PC-3 (cell line): ENCODE measurements at regions not wholly inside any gene's neighbourhood (a gene's known extent, or its start where the extent isn't known, plus 50 kb on each side); places are given as distances from the start of the nearest gene placed in this dataset.
"Not testable (repeated sequence)": the region's sequence is repeated elsewhere in the genome, so short reads cannot be mapped to it uniquely, and the experiment has no call there.

ENCODE experiments used
- CTCF ChIP-seq: fragments of 300-600 bp; sonication (generic); conservative IDR thresholded peaks from 2 replicates; pipeline ENCODE4 v1.5.1; 2017; ENCODE audit warnings: antibody characterized with exemption, low read depth, mild to moderate bottlenecking, low read length
- EZH2 ChIP-seq: fragments of 300-600 bp; sonication (generic); IDR thresholded peaks from one replicate; pipeline ENCODE4 v1.6.1; 2017; ENCODE audit warnings: antibody characterized with exemption, mild to moderate bottlenecking, low read length; ENCODE audit not compliant: unreplicated experiment
- EZH2phosphoT487 ChIP-seq: fragments of 300-600 bp; sonication (generic); IDR thresholded peaks from 2 replicates; pipeline ENCODE4 v1.6.1; 2018; ENCODE audit warnings: mild to moderate bottlenecking, antibody characterized with exemption, low read length, borderline replicate concordance

DNA sequence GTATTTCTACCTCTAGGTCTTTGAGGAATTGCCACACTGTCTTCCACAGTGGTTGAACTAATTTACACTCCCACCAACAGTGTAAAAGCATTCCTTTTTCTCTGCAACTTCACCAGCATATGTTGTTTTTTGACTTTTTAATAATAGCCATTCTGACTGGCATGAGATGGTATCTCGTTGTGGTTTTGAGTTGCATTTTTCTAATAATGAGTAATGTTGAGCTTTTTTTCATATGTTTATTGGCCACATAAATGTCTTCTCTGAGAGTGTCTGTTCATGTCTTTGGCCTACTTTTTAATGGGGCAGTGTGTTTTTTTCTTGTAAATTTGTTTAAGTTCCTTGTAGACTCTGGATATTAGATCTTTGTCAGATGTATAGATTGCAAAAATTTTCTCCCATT, 121.2 kb downstream of the HNMT start:
- not testable (repeated sequence) for TF ChIP-seq CTCF, EZH2phosphoT487, EZH2
